ENCODE measurements at regions not wholly inside any gene's neighbourhood (a gene's known extent, or its start where the extent isn't known, plus 50 kb on each side); places are given as distances from the start of the nearest gene placed in this dataset.

DNA sequence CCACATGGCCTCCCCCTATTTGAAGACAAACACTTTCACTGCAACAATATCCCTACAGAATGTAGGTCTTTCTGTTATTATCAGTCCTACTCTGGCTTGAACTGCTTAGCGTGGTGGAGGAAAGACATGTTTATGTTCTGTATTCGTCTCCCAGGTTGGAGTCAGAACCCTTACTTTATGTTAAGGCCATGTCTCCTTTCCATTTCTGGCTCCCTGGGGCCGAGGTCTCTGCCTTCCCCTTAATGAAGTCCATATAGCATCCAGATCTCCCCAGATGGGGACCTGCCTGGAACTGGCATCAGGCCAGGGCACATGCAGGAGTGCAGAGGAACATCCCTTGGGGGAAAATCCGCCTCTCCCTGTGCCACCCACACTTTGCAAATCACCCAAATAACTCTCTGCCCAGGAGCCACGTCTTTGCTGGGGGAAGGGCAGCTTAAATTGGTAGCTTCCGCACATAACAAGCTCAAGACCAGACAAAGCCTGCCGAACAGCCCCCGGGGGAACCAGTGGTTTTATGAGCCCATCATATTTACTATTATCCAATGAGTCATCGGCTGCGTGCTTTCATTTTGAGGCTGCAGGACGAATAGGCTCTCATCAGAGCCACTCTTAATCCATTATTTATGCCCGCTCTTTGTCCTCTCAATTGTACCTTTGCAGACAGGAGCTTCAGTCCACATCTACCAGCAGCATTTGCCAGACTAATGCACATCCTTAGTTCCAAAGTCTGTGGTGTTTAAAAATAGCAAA lies 237.0 kb downstream of the UACA start:
- TF ChIP-seq POLR2AphosphoS5 (IDR thresholded peaks at IDR 0.05; ENCODE audit: insufficient read depth in 1 of 2, low read depth in 1 of 2) (peak in 1 of 2 donors; percentile 15), CTCF (IDR thresholded peaks at IDR 0.05) (no peak), POLR2A (IDR thresholded peaks at IDR 0.05) (no peak)
